ENCODE measurements at regions not wholly inside any gene's neighbourhood (a gene's known extent, or its start where the extent isn't known, plus 50 kb on each side); places are given as distances from the start of the nearest gene placed in this dataset.

DNA sequence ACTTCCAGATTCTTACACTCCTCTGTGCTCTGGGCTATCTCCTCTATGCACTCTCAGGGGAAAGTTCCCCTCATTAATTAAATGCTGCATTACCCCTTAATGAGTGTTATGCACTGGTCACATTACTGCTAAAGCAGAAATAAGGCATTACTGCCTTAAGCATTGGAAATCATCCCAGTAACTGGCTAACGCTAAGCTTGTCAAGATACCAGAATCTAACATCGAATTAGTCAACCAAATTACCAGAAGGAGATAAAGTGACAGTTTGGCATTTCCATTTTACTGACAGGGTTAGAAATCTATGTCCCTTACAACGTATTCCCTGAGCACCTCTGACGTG lies 69.5 kb upstream of the FAM169A start:
- POLR2A ChIA-PET = interaction anchor here (0.6 kb wide), 1 partner anchor 11 kb away, joined by 8 read pairs; no protein-coding TSS in a partner anchor
- ATAC-seq (ENCODE audit: low read depth) = no peak
- H3K36me3 Mint-ChIP-seq (ENCODE audit: low read depth) = no peaks in the 10 kb centered on the region

DNA sequence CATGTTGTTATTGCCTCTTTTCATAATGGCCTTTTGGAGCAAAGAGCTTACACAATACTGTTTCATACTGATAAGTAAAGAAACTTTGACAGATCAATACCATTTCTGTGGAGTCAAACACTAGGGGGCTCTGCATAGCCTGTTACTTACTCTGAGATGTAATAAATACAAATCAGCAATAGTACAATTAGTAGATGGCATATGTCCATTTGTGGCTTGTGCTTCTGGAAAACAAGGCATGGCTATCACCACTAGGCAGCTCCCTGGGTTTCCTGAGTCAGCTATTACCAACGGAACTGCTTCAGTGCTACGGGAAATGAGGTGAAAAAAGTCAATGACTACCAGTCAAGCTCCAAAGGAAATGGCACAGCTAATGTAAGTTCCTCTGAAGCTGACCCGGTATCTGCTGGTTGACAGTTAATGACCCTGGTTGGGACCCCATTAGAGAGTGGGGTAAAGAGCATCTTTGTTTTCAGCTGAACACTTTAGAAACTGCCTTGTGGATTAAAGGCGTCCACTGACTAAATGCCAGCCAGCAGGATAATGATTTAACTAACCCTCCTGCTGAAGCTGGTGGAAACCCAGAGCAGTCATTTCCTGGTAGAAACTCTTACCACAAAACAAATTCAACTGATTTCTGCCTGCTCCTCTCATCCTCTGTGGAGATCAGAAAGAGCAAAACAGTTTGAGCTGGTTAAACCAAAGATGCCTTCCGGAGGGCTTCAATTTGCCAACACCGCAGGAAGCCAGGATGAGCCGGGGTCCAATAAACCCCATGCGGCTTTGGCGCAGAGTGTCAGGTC lies 69.0 kb upstream of the FAM169A start:
- DNase-seq (no peak), ATAC-seq (ENCODE audit: low read depth) (no peak)
- intact Hi-C loops (cut with micrococcal nuclease) = no loop called here
- H3K27me3 Mint-ChIP-seq = peaks cover 41% of the 10 kb centered on the region
- ChIA-PET POLR2A (interaction anchor here (0.6 kb wide), 1 partner anchor 10 kb away, joined by 8 read pairs; no protein-coding TSS in a partner anchor), CTCF (interaction anchor here (1.3 kb wide), 1 partner anchor 10 kb away, joined by 3 read pairs; no protein-coding TSS in a partner anchor)
- H3K9me3 Mint-ChIP-seq = no peaks in the 10 kb centered on the region
- H3K36me3 Mint-ChIP-seq (ENCODE audit: low read depth) = no peaks in the 10 kb centered on the region
- TF ChIP-seq, protein P1, sequence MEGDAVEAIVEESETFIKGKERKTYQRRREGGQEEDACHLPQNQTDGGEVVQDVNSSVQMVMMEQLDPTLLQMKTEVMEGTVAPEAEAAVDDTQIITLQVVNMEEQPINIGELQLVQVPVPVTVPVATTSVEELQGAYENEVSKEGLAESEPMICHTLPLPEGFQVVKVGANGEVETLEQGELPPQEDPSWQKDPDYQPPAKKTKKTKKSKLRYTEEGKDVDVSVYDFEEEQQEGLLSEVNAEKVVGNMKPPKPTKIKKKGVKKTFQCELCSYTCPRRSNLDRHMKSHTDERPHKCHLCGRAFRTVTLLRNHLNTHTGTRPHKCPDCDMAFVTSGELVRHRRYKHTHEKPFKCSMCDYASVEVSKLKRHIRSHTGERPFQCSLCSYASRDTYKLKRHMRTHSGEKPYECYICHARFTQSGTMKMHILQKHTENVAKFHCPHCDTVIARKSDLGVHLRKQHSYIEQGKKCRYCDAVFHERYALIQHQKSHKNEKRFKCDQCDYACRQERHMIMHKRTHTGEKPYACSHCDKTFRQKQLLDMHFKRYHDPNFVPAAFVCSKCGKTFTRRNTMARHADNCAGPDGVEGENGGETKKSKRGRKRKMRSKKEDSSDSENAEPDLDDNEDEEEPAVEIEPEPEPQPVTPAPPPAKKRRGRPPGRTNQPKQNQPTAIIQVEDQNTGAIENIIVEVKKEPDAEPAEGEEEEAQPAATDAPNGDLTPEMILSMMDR (IDR thresholded peaks at IDR 0.05) = no peak
- H3K4me3 Mint-ChIP-seq = no peak overlapping the region
- H3K4me1 Mint-ChIP-seq = no peaks in the 10 kb centered on the region
- no peak overlapping the region for H3K27ac Mint-ChIP-seq

More for the DNA sequence above, 69.5 kb upstream of the FAM169A start:
- H3K4me1 Mint-ChIP-seq = no peaks in the 10 kb centered on the region
- no peak overlapping the region for H3K4me3 Mint-ChIP-seq
- DNase-seq = no peak
- no peaks in the 10 kb centered on the region for H3K9me3 Mint-ChIP-seq
- CTCF ChIA-PET = interaction anchor here (1.3 kb wide), 1 partner anchor 10 kb away, joined by 3 read pairs; no protein-coding TSS in a partner anchor
- intact Hi-C loops (cut with micrococcal nuclease) = no loop called here
- H3K27me3 Mint-ChIP-seq = peaks cover 41% of the 10 kb centered on the region
- H3K27ac Mint-ChIP-seq = no peak overlapping the region
- TF ChIP-seq, protein P1 (IDR thresholded peaks at IDR 0.05) = no peak

DNA sequence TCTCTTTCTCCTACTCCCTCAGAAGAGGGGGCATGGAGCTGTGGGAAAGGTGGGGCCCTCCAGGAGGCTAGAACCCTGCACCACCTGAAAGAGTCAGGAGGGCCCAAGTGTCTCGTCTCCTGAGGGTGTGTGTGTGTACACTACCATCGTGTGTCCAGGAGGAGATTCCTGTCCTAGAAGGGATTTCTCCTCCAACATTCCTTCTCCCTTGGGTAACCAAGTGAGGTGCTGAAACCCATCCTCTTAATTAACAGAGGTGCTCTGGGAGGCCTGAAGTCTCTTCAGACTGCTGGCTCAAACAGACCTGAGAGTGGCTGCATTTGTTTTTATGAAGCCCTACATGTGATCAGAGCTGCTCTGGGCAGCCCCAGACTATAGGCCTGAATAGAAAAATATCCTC lies 61.1 kb upstream of the FAM169A start:
- Mint-ChIP-seq H3K9me3 (no peaks in the 10 kb centered on the region), H3K27ac (no peak overlapping the region), H3K27me3 (peaks cover 2% of the 10 kb centered on the region), H3K36me3 (ENCODE audit: low read depth) (no peaks in the 10 kb centered on the region), H3K4me3 (no peak overlapping the region), H3K4me1 (no peaks in the 10 kb centered on the region)
- ChIA-PET POLR2A (no interaction called here), CTCF (no interaction called here)
- no peak for DNase-seq
- TF ChIP-seq, protein P1 (IDR thresholded peaks at IDR 0.05) = no peak
- ATAC-seq (ENCODE audit: low read depth) = no peak
- intact Hi-C loops (cut with micrococcal nuclease) = no loop called here

DNA sequence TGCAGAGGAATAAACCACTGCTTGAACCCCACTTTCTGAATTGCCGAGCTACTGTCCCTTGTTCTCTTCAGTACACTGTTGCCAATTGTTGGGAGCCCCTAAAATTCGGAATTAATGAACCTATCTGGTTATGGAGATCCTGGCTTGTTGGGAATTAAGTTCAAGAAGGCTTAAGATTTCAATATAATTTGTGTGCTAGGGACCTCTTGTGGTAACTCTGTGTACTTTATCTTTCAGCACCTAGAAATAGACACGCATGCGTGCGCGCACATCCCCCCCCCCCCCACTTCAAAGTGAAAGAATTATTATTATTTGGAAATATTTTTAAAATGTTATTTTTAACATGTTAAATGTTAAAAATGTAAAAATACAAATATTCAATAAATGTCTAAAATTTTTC lies 53.3 kb upstream of the FAM169A start:
- DNase-seq (no peak), ATAC-seq (ENCODE audit: low read depth) (no peak)
- TF ChIP-seq, protein P1 (IDR thresholded peaks at IDR 0.05) = no peak
- Mint-ChIP-seq H3K27me3 (peaks cover 6% of the 10 kb centered on the region), H3K36me3 (ENCODE audit: low read depth) (no peaks in the 10 kb centered on the region), H3K4me1 (no peaks in the 10 kb centered on the region), H3K4me3 (no peak overlapping the region), H3K27ac (no peak overlapping the region), H3K9me3 (peaks cover 4% of the 10 kb centered on the region)
- POLR2A ChIA-PET = no interaction called here
- intact Hi-C loops (cut with micrococcal nuclease) = loop anchor here (1.0 kb wide), 2 partner anchors 153 to 1017 kb away; no protein-coding TSS in a partner anchor
- CTCF ChIA-PET = interaction anchor here (1.2 kb wide), 1 partner anchor 153 kb away, joined by 4 read pairs; the partner anchor contains the start of genes GFM2 and NSA2

DNA sequence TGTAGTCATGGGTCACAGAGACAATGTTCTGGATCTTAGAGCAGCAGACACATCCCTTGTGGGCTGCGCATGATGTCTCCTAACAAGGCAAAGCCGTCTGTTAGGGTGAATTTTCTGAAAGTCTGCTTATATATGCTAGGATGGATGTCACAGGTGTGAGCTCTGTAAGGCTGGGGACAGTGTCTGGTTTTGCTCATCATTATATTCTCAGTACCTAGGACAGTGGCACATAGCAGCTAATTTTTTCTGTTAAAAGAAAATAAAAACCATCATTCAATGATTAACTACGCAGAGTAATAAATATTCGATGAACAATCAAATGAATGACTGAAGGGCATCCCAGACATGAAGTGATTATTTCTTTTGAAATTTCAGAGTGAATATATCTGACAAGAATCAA lies 52.9 kb upstream of the FAM169A start:
- intact Hi-C loops (cut with micrococcal nuclease) = loop anchor here (1.0 kb wide), 2 partner anchors 153 to 1017 kb away; no protein-coding TSS in a partner anchor
- Mint-ChIP-seq H3K4me3 (no peak overlapping the region), H3K4me1 (no peaks in the 10 kb centered on the region), H3K27me3 (peaks cover 6% of the 10 kb centered on the region), H3K27ac (no peak overlapping the region), H3K36me3 (ENCODE audit: low read depth) (no peaks in the 10 kb centered on the region), H3K9me3 (peaks cover 4% of the 10 kb centered on the region)
- TF ChIP-seq, protein P1 (IDR thresholded peaks at IDR 0.05) = no peak
- ATAC-seq (ENCODE audit: low read depth) = no peak
- no peak for DNase-seq
- CTCF ChIA-PET = interaction anchor here (1.2 kb wide), 1 partner anchor 152 kb away, joined by 4 read pairs; the partner anchor contains the start of genes GFM2 and NSA2
- POLR2A ChIA-PET = no interaction called here

Data from activated B cell treated with CpG ODN at 0.5 μM for 24 hours (primary cell).